ENCODE measurements at regions not wholly inside any gene's neighbourhood (a gene's known extent, or its start where the extent isn't known, plus 50 kb on each side); places are given as distances from the start of the nearest gene placed in this dataset.

GRCh38 chr3:5448816-5449215, 261.3 kb downstream of the EDEM1 start:
- no peak overlapping the region for H3K4me3 ChIP-seq (ENCODE audit: low read length)
- TF ChIP-seq CTCF (conservative IDR thresholded peaks at IDR 0.05; ENCODE audit: low read length): no peak
- no peak for DNase-seq (ENCODE audit: low read depth)

GRCh38 chr3:5456199-5456598, 268.7 kb downstream of the EDEM1 start:
- TF ChIP-seq CTCF (conservative IDR thresholded peaks at IDR 0.05; ENCODE audit: low read length): no peak

GRCh38 chr3:5458526-5458925, 271.0 kb downstream of the EDEM1 start:
- no peak for TF ChIP-seq CTCF (conservative IDR thresholded peaks at IDR 0.05; ENCODE audit: low read length)
- DNase-seq (ENCODE audit: low read depth): no peak
- no peak overlapping the region for H3K4me3 ChIP-seq (ENCODE audit: low read length)

More at GRCh38 chr3:5456199-5456598, 268.7 kb downstream of the EDEM1 start:
- no peak overlapping the region for H3K4me3 ChIP-seq (ENCODE audit: low read length)
- DNase-seq (ENCODE audit: low read depth): no peak

- no peak for DNase-seq (ENCODE audit: low read depth)
- no peak overlapping the region for H3K4me3 ChIP-seq (ENCODE audit: low read length)
- no peak for TF ChIP-seq CTCF (conservative IDR thresholded peaks at IDR 0.05; ENCODE audit: low read length)
These were observed 274.6 kb downstream of the EDEM1 start for GRCh38 chr3:5462086-5462485.

GRCh38 chr3:5463991-5464390, 276.5 kb downstream of the EDEM1 start:
- no peak for DNase-seq (ENCODE audit: low read depth)
- no peak for TF ChIP-seq CTCF (conservative IDR thresholded peaks at IDR 0.05; ENCODE audit: low read length)
- no peak overlapping the region for H3K4me3 ChIP-seq (ENCODE audit: low read length)

GRCh38 chr3:5464649-5465048, 277.1 kb downstream of the EDEM1 start:
- DNase-seq (ENCODE audit: low read depth): no peak
- TF ChIP-seq CTCF (conservative IDR thresholded peaks at IDR 0.05; ENCODE audit: low read length): no peak
- no peak overlapping the region for H3K4me3 ChIP-seq (ENCODE audit: low read length)

- H3K4me3 ChIP-seq (ENCODE audit: low read length): no peak overlapping the region
- no peak for TF ChIP-seq CTCF (conservative IDR thresholded peaks at IDR 0.05; ENCODE audit: low read length)
- DNase-seq (ENCODE audit: low read depth): no peak
These were observed 277.7 kb downstream of the EDEM1 start for GRCh38 chr3:5465183-5465582.

All from AG10803 (cell line).